Astrocyte (in vitro differentiated cells and primary cell): ENCODE measurements at regions not wholly inside any gene's neighbourhood (a gene's known extent, or its start where the extent isn't known, plus 50 kb on each side); places are given as distances from the start of the nearest gene placed in this dataset.

Source experiments
- CTCF ChIP-seq: IDR thresholded peaks from 2 replicates; pipeline ENCODE4 v1.5.1; 2011; ENCODE audit warnings: low read depth, mild to moderate bottlenecking, inconsistent platforms, low read length, moderate library complexity; ENCODE audit not compliant: insufficient read depth
- EZH2 ChIP-seq: IDR thresholded peaks from 2 replicates; pipeline ENCODE4 v1.6.1; 2012; ENCODE audit warnings: mild to moderate bottlenecking, low read length, inconsistent platforms; ENCODE audit not compliant: insufficient read depth

GRCh38 chr17:72496461-72496860 lies 375.6 kb downstream of the SOX9 start:
- no peak for TF ChIP-seq CTCF
- TF ChIP-seq EZH2, result no peak
